Activated CD8-positive, alpha-beta T cell treated with anti-CD3 and anti-CD28 coated beads, Interleukin-2, amount 10 ng/mL, durations not matched to agents 7 days and 5 days (primary cell): ENCODE measurements at regions not wholly inside any gene's neighbourhood (a gene's known extent, or its start where the extent isn't known, plus 50 kb on each side); places are given as distances from the start of the nearest gene placed in this dataset.

Experiments used
- ATAC-seq: fragments of 150-1000 bp; cut with Tn5 transposase; one replicate; pipeline ENCODE4 v1.10.0; 2021; ENCODE audit warnings: moderate library complexity
- CTCF ChIA-PET: fragments of 350-600 bp; sonication (Branson Sonifier 250); formaldehyde crosslinking; loops from one replicate; lab custom pipeline; 2021; ENCODE audit warnings: antibody characterized with exemption; lab: Charles Lee
- POLR2A ChIA-PET: fragments of 350-600 bp; sonication (Branson Sonifier 250); formaldehyde crosslinking; loops from one replicate; lab custom pipeline; 2021; ENCODE audit warnings: antibody characterized with exemption; lab: Charles Lee
- DNase-seq: peaks from one replicate; pipeline ENCODE4 v3.0.0-alpha.2; 2020
- H3K27ac Mint-ChIP-seq: one replicate; pipeline ENCODE4 v1.8.0; 2021; ENCODE audit warnings: mild to moderate bottlenecking, mixed read lengths
- H3K27me3 Mint-ChIP-seq: one replicate; pipeline ENCODE4 v1.8.0; 2021; ENCODE audit warnings: low read depth, mixed read lengths
- H3K36me3 Mint-ChIP-seq: one replicate; pipeline ENCODE4 v1.8.0; 2021; ENCODE audit warnings: low read depth, mixed read lengths
- H3K4me1 Mint-ChIP-seq: one replicate; pipeline ENCODE4 v1.8.0; 2021; ENCODE audit warnings: low read depth, mixed read lengths
- H3K4me3 Mint-ChIP-seq: one replicate; pipeline ENCODE4 v1.8.0; 2021; ENCODE audit warnings: mild to moderate bottlenecking, mixed read lengths
- H3K9me3 Mint-ChIP-seq: one replicate; pipeline ENCODE4 v1.8.0; 2022; ENCODE audit warnings: mixed read lengths; ENCODE audit not compliant: insufficient read depth

DNA sequence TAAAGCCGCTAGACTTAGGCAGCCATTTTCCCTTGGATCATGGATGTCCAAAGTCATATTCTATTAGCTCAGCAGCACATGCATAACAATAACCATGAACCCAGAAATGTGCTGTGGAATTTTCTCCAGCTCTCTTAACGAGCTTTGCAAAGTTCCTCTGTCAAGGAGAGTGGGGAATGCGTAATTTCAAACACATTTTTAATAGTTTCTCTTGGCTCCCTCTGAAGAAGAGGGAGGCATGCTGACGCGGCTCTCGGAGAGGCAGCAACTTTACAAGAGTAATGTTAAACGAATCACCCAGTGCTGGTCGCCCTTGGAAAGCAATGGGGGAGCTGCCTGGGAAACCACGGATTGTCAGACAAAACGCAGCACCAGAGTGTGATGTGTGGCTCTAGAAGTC, 114.8 kb downstream of the RAB18 start:
- ChIA-PET POLR2A (no interaction called here), CTCF (no interaction called here)

GRCh38 chr10:27619329-27619728, 115.2 kb downstream of the RAB18 start:
- POLR2A ChIA-PET, result no interaction called here
- no peaks in the 10 kb centered on the region for H3K36me3 Mint-ChIP-seq
- no peaks in the 10 kb centered on the region for H3K9me3 Mint-ChIP-seq
- H3K27ac Mint-ChIP-seq, result no peak overlapping the region
- no peaks in the 10 kb centered on the region for H3K27me3 Mint-ChIP-seq
- DNase-seq (no peak), ATAC-seq (no peak)
- H3K4me1 Mint-ChIP-seq, result peaks cover 5% of the 10 kb centered on the region
- H3K4me3 Mint-ChIP-seq, result no peak overlapping the region
- CTCF ChIA-PET, result no interaction called here

More for the DNA sequence above, 114.8 kb downstream of the RAB18 start:
- H3K4me1 Mint-ChIP-seq, result peaks cover 5% of the 10 kb centered on the region
- H3K27ac Mint-ChIP-seq, result no peak overlapping the region
- DNase-seq, result no peak
- ATAC-seq, result no peak
- H3K27me3 Mint-ChIP-seq, result no peaks in the 10 kb centered on the region
- H3K9me3 Mint-ChIP-seq, result no peaks in the 10 kb centered on the region
- H3K36me3 Mint-ChIP-seq, result no peaks in the 10 kb centered on the region
- no peak overlapping the region for H3K4me3 Mint-ChIP-seq

- no peak overlapping the region for H3K27ac Mint-ChIP-seq
- DNase-seq, result no peak
- ChIA-PET CTCF (no interaction called here), POLR2A (interaction anchor here (1.0 kb wide), 1 partner anchor 8 kb away, joined by 3 read pairs; no protein-coding TSS in a partner anchor)
- H3K4me3 Mint-ChIP-seq, result no peak overlapping the region
- ATAC-seq, result no peak
- H3K27me3 Mint-ChIP-seq, result no peaks in the 10 kb centered on the region
- no peaks in the 10 kb centered on the region for H3K36me3 Mint-ChIP-seq
- no peaks in the 10 kb centered on the region for H3K9me3 Mint-ChIP-seq
- no peaks in the 10 kb centered on the region for H3K4me1 Mint-ChIP-seq
Observed at GRCh38 chr10:27620430-27621397, 116.6 kb downstream of the RAB18 start.

- Mint-ChIP-seq H3K4me1 (no peaks in the 10 kb centered on the region), H3K27me3 (no peaks in the 10 kb centered on the region), H3K36me3 (no peaks in the 10 kb centered on the region), H3K4me3 (no peak overlapping the region), H3K9me3 (no peaks in the 10 kb centered on the region), H3K27ac (no peak overlapping the region)
- CTCF ChIA-PET, result no interaction called here
- DNase-seq, result no peak
- no peak for ATAC-seq
- POLR2A ChIA-PET, result no interaction called here
Observed at GRCh38 chr10:27621461-27621860, 117.4 kb downstream of the RAB18 start.

DNA sequence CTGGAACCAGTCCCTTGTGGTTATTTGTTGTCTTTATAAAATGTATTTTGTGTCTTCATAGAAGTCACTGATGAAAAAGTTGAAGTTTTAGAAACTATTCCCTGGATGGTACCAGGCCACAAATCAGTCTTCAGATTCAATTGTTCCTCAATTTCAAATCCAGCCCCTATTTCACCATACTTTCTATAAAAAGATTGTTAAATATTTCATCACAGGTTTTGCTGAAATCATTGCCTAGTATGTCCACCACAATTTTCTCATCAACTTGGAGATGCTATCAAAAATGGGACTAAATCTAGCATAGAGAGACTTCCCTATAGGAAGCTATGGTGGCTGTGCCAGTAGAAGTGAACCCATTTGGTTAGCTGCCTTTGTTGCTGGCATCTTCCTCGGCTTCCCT, 118.5 kb downstream of the RAB18 start:
- H3K4me1 Mint-ChIP-seq, result no peaks in the 10 kb centered on the region
- DNase-seq, result no peak
- H3K27me3 Mint-ChIP-seq, result peaks cover 2% of the 10 kb centered on the region
- ChIA-PET POLR2A (no interaction called here), CTCF (no interaction called here)
- H3K4me3 Mint-ChIP-seq, result no peak overlapping the region
- H3K9me3 Mint-ChIP-seq, result no peaks in the 10 kb centered on the region
- H3K36me3 Mint-ChIP-seq, result no peaks in the 10 kb centered on the region
- H3K27ac Mint-ChIP-seq, result no peak overlapping the region
- ATAC-seq, result no peak
